ENCODE measurements at regions not wholly inside any gene's neighbourhood (a gene's known extent, or its start where the extent isn't known, plus 50 kb on each side); places are given as distances from the start of the nearest gene placed in this dataset.

DNA sequence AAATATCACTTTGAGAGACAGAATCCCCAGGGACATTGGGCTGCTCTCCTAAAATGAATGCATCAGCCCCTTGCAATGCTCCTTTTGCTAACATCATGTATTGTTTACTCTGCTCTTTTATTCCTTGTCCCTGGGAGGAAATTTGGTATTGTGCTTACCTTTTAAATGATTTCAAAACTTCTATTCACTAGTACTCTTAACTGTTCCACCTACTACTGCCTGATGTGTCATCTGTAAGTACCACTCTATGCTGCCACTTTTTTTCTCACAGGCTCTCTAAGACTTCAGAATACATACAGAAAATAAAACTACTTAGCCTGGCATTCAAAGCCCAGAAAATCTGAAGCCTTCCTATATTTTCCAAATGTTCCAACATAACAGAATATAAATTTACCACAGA, 667.2 kb downstream of the BRINP1 start:
- TF ChIP-seq ISL1 (CRISPR knock-in tag; IDR thresholded peaks at IDR 0.05), result no peak
- TF ChIP-seq ESRRG (CRISPR knock-in tag; IDR thresholded peaks at IDR 0.05), result no peak
- TF ChIP-seq, protein P1, sequence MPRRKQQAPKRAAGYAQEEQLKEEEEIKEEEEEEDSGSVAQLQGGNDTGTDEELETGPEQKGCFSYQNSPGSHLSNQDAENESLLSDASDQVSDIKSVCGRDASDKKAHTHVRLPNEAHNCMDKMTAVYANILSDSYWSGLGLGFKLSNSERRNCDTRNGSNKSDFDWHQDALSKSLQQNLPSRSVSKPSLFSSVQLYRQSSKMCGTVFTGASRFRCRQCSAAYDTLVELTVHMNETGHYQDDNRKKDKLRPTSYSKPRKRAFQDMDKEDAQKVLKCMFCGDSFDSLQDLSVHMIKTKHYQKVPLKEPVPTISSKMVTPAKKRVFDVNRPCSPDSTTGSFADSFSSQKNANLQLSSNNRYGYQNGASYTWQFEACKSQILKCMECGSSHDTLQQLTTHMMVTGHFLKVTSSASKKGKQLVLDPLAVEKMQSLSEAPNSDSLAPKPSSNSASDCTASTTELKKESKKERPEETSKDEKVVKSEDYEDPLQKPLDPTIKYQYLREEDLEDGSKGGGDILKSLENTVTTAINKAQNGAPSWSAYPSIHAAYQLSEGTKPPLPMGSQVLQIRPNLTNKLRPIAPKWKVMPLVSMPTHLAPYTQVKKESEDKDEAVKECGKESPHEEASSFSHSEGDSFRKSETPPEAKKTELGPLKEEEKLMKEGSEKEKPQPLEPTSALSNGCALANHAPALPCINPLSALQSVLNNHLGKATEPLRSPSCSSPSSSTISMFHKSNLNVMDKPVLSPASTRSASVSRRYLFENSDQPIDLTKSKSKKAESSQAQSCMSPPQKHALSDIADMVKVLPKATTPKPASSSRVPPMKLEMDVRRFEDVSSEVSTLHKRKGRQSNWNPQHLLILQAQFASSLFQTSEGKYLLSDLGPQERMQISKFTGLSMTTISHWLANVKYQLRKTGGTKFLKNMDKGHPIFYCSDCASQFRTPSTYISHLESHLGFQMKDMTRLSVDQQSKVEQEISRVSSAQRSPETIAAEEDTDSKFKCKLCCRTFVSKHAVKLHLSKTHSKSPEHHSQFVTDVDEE (CRISPR knock-in tag; IDR thresholded peaks at IDR 0.05), result no peak
- TF ChIP-seq ARNTL (CRISPR knock-in tag; IDR thresholded peaks at IDR 0.05; ENCODE audit: borderline replicate concordance, low read depth), result no peak
- no peak for TF ChIP-seq GLIS3 (CRISPR knock-in tag; IDR thresholded peaks at IDR 0.05)
- TF ChIP-seq ZNF565 (CRISPR knock-in tag; conservative IDR thresholded peaks at IDR 0.05; ENCODE audit: low read depth), result no peak
- TF ChIP-seq, protein P2, sequence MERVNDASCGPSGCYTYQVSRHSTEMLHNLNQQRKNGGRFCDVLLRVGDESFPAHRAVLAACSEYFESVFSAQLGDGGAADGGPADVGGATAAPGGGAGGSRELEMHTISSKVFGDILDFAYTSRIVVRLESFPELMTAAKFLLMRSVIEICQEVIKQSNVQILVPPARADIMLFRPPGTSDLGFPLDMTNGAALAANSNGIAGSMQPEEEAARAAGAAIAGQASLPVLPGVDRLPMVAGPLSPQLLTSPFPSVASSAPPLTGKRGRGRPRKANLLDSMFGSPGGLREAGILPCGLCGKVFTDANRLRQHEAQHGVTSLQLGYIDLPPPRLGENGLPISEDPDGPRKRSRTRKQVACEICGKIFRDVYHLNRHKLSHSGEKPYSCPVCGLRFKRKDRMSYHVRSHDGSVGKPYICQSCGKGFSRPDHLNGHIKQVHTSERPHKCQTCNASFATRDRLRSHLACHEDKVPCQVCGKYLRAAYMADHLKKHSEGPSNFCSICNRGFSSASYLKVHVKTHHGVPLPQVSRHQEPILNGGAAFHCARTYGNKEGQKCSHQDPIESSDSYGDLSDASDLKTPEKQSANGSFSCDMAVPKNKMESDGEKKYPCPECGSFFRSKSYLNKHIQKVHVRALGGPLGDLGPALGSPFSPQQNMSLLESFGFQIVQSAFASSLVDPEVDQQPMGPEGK (CRISPR knock-in tag; IDR thresholded peaks at IDR 0.05; ENCODE audit: borderline replicate concordance), result no peak
- TF ChIP-seq CSDC2 (CRISPR knock-in tag; IDR thresholded peaks at IDR 0.05), result no peak
- TF ChIP-seq, protein P3, sequence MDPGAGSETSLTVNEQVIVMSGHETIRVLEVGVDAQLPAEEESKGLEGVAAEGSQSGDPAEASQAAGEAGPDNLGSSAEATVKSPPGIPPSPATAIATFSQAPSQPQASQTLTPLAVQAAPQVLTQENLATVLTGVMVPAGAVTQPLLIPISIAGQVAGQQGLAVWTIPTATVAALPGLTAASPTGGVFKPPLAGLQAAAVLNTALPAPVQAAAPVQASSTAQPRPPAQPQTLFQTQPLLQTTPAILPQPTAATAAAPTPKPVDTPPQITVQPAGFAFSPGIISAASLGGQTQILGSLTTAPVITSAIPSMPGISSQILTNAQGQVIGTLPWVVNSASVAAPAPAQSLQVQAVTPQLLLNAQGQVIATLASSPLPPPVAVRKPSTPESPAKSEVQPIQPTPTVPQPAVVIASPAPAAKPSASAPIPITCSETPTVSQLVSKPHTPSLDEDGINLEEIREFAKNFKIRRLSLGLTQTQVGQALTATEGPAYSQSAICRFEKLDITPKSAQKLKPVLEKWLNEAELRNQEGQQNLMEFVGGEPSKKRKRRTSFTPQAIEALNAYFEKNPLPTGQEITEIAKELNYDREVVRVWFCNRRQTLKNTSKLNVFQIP (CRISPR knock-in tag; IDR thresholded peaks at IDR 0.05; ENCODE audit: borderline replicate concordance, low read depth), result no peak
- TF ChIP-seq PPARA (CRISPR knock-in tag; IDR thresholded peaks at IDR 0.05; ENCODE audit: borderline replicate concordance), result no peak
- no peak for TF ChIP-seq ZFP30 (CRISPR knock-in tag; IDR thresholded peaks at IDR 0.05)
- TF ChIP-seq OSR1 (CRISPR knock-in tag; IDR thresholded peaks at IDR 0.05), result no peak
- TF ChIP-seq, protein P4, sequence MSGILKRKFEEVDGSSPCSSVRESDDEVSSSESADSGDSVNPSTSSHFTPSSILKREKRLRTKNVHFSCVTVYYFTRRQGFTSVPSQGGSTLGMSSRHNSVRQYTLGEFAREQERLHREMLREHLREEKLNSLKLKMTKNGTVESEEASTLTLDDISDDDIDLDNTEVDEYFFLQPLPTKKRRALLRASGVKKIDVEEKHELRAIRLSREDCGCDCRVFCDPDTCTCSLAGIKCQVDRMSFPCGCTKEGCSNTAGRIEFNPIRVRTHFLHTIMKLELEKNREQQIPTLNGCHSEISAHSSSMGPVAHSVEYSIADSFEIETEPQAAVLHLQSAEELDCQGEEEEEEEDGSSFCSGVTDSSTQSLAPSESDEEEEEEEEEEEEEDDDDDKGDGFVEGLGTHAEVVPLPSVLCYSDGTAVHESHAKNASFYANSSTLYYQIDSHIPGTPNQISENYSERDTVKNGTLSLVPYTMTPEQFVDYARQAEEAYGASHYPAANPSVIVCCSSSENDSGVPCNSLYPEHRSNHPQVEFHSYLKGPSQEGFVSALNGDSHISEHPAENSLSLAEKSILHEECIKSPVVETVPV (CRISPR knock-in tag; IDR thresholded peaks at IDR 0.05), result no peak

DNA sequence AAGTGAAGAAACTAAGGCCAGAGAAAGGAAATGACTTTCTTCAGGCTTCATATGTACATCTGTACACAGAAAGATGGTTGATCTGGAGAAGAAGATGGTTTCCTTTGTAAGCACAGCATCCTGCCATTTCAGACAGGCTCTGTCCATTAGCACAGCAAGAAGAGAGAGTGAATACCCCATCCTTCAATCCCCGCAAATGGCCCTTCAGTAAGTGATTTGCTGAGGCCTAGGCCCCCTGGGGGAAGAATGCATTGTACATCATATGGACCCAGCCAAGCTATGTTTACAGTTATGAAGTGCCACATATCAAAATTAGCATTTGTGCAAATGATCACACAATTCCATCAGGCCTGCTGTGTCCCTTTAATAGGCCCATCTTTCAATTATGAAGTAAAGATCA, 657.4 kb downstream of the BRINP1 start:
- no peak for ATAC-seq
- TF ChIP-seq, protein P1 (CRISPR knock-in tag; IDR thresholded peaks at IDR 0.05), result no peak
- no peak for TF ChIP-seq TCF4 (CRISPR knock-in tag; IDR thresholded peaks at IDR 0.05; ENCODE audit: borderline replicate concordance)
- TF ChIP-seq OSR1 (CRISPR knock-in tag; IDR thresholded peaks at IDR 0.05), result no peak
- TF ChIP-seq ESRRG (CRISPR knock-in tag; IDR thresholded peaks at IDR 0.05), result no peak
- no peak for TF ChIP-seq RARB (CRISPR knock-in tag; IDR thresholded peaks at IDR 0.05)
- TF ChIP-seq ISL1 (CRISPR knock-in tag; IDR thresholded peaks at IDR 0.05), result no peak
- TF ChIP-seq BACH2 (CRISPR knock-in tag; IDR thresholded peaks at IDR 0.05; ENCODE audit: borderline replicate concordance), result no peak
- no peak for TF ChIP-seq GLIS3 (CRISPR knock-in tag; IDR thresholded peaks at IDR 0.05)
- TF ChIP-seq ZNF8 (CRISPR knock-in tag; IDR thresholded peaks at IDR 0.05), result no peak
- no peak for TF ChIP-seq SNAI2 (CRISPR knock-in tag; IDR thresholded peaks at IDR 0.05)
- no peak for TF ChIP-seq ZC3H10 (CRISPR knock-in tag; IDR thresholded peaks at IDR 0.05)
- no peak for TF ChIP-seq ZNF70 (CRISPR knock-in tag; IDR thresholded peaks at IDR 0.05)
- no peak for TF ChIP-seq ARNTL (CRISPR knock-in tag; IDR thresholded peaks at IDR 0.05; ENCODE audit: borderline replicate concordance, low read depth)
- TF ChIP-seq TOX (CRISPR knock-in tag; IDR thresholded peaks at IDR 0.05; ENCODE audit: borderline replicate concordance), result no peak
- TF ChIP-seq, protein P4 (CRISPR knock-in tag; IDR thresholded peaks at IDR 0.05), result no peak
- TF ChIP-seq PPARA (CRISPR knock-in tag; IDR thresholded peaks at IDR 0.05; ENCODE audit: borderline replicate concordance), result no peak

More for the DNA sequence above, 667.2 kb downstream of the BRINP1 start:
- no peak for ATAC-seq
